NCI-H1092 (cell line): ENCODE measurements at regions not wholly inside any gene's neighbourhood (a gene's known extent, or its start where the extent isn't known, plus 50 kb on each side); places are given as distances from the start of the nearest gene placed in this dataset.
"Not testable (repeated sequence)": the region's sequence is repeated elsewhere in the genome, so short reads cannot be mapped to it uniquely, and the experiment has no call there.

ENCODE experiments used
- DNase-seq: peaks from one replicate; lab custom pipeline; 2025; lab: John Stamatoyannopoulos, UW

GRCh38 chr20:63145156-63145555 is 70.8 kb downstream of the YTHDF1 start:
- no peak for DNase-seq

- no peak for DNase-seq
These were observed 73.0 kb downstream of the YTHDF1 start for GRCh38 chr20:63142933-63143332.

- no peak for DNase-seq
These were observed 74.4 kb downstream of the YTHDF1 start for GRCh38 chr20:63141531-63141930.

- DNase-seq = no peak
These were observed 75.2 kb downstream of the YTHDF1 start for GRCh38 chr20:63140514-63141433.

DNA sequence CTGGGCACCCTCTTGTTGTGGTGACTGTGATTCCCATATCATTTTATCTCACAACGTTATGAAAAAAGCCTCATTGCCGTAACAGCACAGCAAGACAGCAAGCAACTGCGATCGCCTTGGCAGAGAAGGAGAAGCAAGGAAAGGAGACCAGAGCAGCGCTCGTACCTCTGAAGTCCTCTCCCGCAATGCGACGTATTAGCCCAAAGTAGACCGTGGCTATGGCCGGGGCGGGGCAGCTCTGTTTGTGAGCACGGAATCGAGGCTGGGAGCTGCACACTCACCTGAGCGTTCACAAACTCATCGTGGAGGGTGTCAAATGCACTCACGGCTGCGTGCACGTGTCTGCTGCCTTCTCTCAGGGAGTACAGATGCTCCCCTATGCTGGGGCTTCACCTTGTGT is 76.1 kb downstream of the YTHDF1 start:
- no peak for DNase-seq

- DNase-seq = no peak
These were observed 76.6 kb downstream of the YTHDF1 start for GRCh38 chr20:63139356-63139755.

DNA sequence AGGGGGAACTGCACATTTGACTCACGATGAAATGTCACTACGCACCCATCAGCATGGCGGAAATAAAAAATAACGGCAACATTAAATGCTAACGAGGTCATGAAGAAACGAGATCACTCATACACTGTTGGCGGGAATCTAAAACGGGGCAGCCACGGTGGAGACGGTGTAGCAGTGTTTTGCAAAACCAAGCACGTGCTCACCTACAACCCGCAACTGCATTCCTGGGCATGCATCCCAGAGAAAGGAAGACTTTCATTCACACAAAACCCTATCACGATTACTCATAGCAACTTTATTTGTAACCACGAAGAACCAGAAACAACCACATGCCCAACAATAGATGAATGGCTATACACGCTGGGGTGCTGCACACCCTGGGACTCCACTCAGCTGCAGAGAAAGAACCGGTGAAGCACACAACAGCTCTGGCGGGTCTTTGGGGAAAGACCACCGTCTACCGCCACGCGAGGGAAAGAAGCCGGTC is 77.0 kb downstream of the YTHDF1 start:
- no peak for DNase-seq

GRCh38 chr20:63137851-63138415 is 78.0 kb downstream of the YTHDF1 start:
- DNase-seq = no peak

DNA sequence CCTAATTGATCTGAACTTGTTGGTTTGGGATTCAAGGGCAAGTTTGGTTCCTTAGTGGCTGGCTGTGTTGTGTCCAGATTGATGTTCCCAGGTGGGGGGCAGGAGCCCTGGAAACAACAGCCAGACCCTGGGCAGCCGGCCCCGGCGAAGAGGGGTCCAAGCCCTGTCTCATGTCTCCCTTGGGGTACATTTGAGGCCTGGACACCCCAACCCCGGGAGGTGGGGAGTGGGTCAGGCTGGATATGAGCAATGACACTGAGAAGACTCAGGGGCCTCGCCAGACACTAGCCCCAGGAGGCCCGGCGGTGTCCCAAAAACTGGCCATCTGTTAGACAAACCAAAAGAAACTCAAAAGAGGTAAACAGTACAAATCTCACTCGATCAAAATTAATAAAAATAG is 79.6 kb downstream of the YTHDF1 start:
- DNase-seq = no peak

GRCh38 chr20:63135411-63135810 is 80.5 kb downstream of the YTHDF1 start:
- DNase-seq = no peak

GRCh38 chr20:63134711-63135361 is 81.1 kb downstream of the YTHDF1 start:
- DNase-seq = not testable (repeated sequence)

DNA sequence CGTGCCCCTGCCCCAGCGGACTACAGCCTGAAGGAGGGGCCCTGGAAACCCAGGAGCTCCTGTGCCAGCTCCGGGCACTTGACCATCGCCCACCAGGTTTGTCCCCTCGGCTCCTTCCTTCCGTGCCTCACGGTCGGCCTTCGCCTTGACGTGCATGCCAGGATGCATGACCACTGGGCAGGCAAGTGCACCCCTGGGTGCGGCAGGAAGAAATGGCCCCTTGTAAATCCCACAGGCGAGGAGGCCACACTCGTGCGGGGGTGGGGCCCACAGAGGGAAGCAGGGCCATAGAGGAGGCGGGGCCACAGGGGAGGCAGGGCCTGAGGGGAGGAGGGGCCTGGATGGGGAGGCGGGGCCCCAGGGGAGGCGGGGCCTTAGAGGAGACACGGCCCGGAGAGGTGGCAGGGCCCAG is 81.7 kb downstream of the YTHDF1 start:
- no peak for DNase-seq

GRCh38 chr20:63133481-63134091 is 82.3 kb downstream of the YTHDF1 start:
- no peak for DNase-seq

- no peak for DNase-seq
These were observed 83.0 kb downstream of the YTHDF1 start for GRCh38 chr20:63132715-63133471.

DNA sequence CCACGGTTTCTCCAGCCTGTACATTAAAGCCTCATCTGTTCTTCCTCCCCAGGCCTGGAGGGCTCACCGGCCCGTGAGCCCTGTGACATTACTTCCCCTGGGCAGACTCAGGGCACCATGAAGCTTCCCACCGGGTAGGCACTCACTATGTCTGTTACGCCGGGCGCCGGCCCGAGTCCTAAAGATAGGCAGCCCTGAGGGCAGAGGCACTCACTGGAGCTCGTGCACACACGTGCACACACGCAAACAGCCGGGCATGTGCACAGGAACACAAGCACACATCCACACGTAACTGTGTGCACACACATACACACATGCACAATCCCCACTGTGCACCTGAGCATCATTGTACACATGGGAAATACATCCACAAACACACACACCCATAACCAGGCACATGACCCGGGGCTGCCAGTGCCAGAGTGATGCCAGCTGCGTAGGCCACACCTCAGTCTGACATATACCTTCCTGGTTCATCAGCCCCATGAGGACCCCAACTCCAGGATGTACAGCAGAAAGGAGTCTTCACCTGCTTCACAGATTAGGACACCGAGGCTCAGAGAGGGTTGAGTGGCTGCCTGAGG is 83.7 kb downstream of the YTHDF1 start:
- no peak for DNase-seq

DNA sequence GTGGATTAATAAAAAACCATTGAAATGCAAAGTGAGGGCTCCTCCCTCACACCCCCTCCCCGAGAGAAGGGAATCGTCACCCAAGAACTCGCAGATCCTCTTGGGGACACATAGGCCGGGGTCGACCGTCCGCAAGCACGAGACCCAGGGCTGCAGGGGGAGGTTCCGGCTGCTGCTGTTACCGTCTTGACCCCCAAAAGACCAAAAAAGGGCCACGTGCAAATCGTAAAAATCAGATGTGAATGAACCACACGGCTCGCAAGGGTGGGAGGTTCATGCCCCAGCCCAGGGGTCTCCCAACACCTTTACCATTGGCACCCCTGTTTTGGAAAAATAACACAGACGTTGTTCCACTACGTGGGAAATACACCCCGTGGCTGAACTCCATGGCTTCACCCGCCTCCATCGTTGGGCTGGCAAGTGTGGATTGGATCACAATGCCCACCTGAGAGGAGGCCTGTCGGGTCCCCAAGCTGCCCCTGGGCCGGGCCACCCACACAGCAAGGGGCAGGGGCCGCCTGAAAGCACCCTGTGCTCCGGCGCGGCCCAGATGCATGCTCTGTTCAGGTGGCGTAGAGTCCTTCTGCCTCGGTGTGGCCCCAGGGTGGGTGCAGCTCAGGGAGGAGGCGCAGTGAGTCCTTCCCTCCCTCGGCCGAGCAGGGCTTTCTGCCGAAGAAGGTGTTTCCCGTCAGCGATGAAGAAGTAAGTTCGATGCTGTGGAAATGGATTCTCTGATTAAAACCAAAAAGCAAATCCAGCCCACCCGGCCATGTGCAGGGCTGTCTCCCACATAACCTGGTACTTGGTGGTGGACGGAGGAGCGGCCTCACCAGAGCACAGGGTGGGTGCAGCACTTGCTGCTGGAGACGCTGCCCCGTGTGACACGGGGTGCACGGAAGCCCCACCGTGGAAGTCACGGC is 85.0 kb downstream of the YTHDF1 start:
- no peak for DNase-seq

GRCh38 chr20:63129991-63130657 is 85.8 kb downstream of the YTHDF1 start:
- no peak for DNase-seq

DNA sequence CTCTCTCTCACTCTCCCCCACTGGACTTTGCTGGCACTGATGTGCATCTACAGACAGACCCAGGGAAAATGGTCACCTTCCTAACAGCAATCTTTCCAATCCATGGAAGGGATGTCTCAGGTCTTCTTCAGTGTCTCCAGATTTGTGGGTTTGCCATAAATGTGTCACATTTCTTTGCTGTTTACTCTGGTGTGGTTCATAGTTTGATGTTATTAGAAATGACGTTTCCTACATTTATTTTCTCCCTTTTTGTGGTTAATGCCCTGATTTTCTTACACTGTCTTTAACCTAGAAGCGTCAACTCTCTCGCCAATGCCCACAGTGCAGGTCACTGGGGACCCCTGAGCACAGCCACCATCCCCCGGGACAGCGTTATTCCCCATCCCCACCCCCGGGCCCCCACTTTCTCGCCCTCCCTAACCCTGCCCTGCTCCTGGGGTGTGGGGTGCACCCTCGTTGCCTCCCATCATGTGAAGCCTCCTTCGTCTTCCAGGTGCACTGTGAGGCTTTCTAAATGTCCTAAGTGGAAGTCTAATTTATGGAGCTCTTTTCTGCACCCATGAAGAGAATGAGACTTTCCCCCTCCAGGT is 86.5 kb downstream of the YTHDF1 start:
- DNase-seq = no peak

DNA sequence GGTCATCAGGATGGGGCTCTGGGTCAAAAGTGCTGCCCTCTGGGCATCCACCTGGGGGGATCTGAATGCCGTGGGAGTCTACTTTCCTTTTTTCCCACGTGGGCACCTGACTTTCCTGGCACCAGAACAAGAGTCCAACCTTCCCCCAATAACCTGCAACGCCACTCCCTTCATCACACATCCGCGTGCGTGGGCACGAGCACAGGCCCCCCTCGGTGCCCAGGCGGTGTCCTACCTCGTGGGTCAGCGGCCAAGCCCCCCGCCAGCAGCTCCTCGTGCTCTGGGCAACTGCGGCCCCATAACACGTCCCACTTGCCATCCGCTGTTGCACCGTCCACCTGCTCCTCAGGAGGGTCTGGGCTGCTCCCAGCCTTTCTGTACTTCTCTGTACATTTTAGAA is 87.0 kb downstream of the YTHDF1 start:
- no peak for DNase-seq
